Pulmonary artery endothelial cell (primary cell): ENCODE measurements at regions not wholly inside any gene's neighbourhood (a gene's known extent, or its start where the extent isn't known, plus 50 kb on each side); places are given as distances from the start of the nearest gene placed in this dataset.
A peak's percentile ranks its signal among the peaks of the same experiment; 100 is the strongest.
"Not testable (repeated sequence)": the region's sequence is repeated elsewhere in the genome, so short reads cannot be mapped to it uniquely, and the experiment has no call there.

Experiments
- DNase-seq: peaks from one replicate; pipeline ENCODE4 v3.0.0-alpha.2; 2011; ENCODE audit warnings: low read depth, low spot score

- DNase-seq = no peak
Measured at GRCh38 chr3:30464381-30464780, 142.0 kb upstream of the TGFBR2 start.

GRCh38 chr3:30465454-30465853 is 140.9 kb upstream of the TGFBR2 start:
- DNase-seq = no peak

- no peak for DNase-seq
Measured at GRCh38 chr3:30467596-30468238, 138.7 kb upstream of the TGFBR2 start.

- DNase-seq = no peak
Measured at GRCh38 chr3:30469133-30469532, 137.3 kb upstream of the TGFBR2 start.

GRCh38 chr3:30470496-30470895 is 135.9 kb upstream of the TGFBR2 start:
- no peak for DNase-seq

- no peak for DNase-seq
Measured at GRCh38 chr3:30471066-30471465, 135.3 kb upstream of the TGFBR2 start.

- no peak for DNase-seq
Measured at GRCh38 chr3:30471796-30472489, 134.5 kb upstream of the TGFBR2 start.

GRCh38 chr3:30473374-30474051 is 132.9 kb upstream of the TGFBR2 start:
- no peak for DNase-seq

GRCh38 chr3:30474371-30474770 is 132.0 kb upstream of the TGFBR2 start:
- DNase-seq = no peak

GRCh38 chr3:30475038-30475808 is 131.2 kb upstream of the TGFBR2 start:
- DNase-seq = no peak

- DNase-seq = no peak
Measured at GRCh38 chr3:30475809-30476178, 130.6 kb upstream of the TGFBR2 start.

- DNase-seq = peak; percentile 1
Measured at GRCh38 chr3:30476368-30477084, 129.9 kb upstream of the TGFBR2 start.

GRCh38 chr3:30477149-30477921 is 129.1 kb upstream of the TGFBR2 start:
- DNase-seq = no peak

- DNase-seq = not testable (repeated sequence)
Measured at GRCh38 chr3:30479737-30480136, 126.7 kb upstream of the TGFBR2 start.

GRCh38 chr3:30480156-30480555 is 126.2 kb upstream of the TGFBR2 start:
- DNase-seq = not testable (repeated sequence)

GRCh38 chr3:30480587-30480986 is 125.8 kb upstream of the TGFBR2 start:
- no peak for DNase-seq

GRCh38 chr3:30481241-30481640 is 125.2 kb upstream of the TGFBR2 start:
- no peak for DNase-seq

- DNase-seq = not testable (repeated sequence)
Measured at GRCh38 chr3:30484229-30484628, 122.2 kb upstream of the TGFBR2 start.

- no peak for DNase-seq
Measured at GRCh38 chr3:30486368-30486767, 120.0 kb upstream of the TGFBR2 start.

GRCh38 chr3:30488070-30488756 is 118.2 kb upstream of the TGFBR2 start:
- DNase-seq = no peak
